ENCODE measurements at regions not wholly inside any gene's neighbourhood (a gene's known extent, or its start where the extent isn't known, plus 50 kb on each side); places are given as distances from the start of the nearest gene placed in this dataset.

- H3K27ac ChIP-seq (ENCODE audit: extremely low read length, insufficient read depth, low read length): no peak overlapping the region
- no peaks in the 10 kb centered on the region for H3K79me2 ChIP-seq (ENCODE audit: insufficient read depth, low read length)
- FAIRE-seq (no peak), ATAC-seq (no peak), DNase-seq (ENCODE audit: low spot score) (no peak)
- H3K9me3 ChIP-seq (ENCODE audit: low read length): no peaks in the 10 kb centered on the region
- H3K9ac ChIP-seq (ENCODE audit: insufficient read depth, low read depth, low read length): no peak overlapping the region
- no TSS peak for BruUV-seq (replicated peaks)
- ChIA-PET POLR2A (no interaction called here), CTCF (ENCODE audit: low intra/inter-chr PET ratio, low total read pairs) (no interaction called here)
- WGBS (ENCODE audit: low lambda C conversion rate): 23% methylated on average over 4 of the region's 4 CpGs
- H2AFZ ChIP-seq (ENCODE audit: low read length): no peak overlapping the region
- peaks cover 0 to 14% of the 10 kb centered on the region in 2 experiments; a peak in 2 of 5 replicates for H3K27me3 ChIP-seq (ENCODE audit: control insufficient read depth in 1 of 2, insufficient read depth in 2 of 2, low read length in 2 of 2)
- no peaks in the 10 kb centered on the region for H4K20me1 ChIP-seq (ENCODE audit: insufficient read depth, low read length)
- TF ChIP-seq TEAD2 (CRISPR knock-in tag; IDR thresholded peaks at IDR 0.05) (no peak), SMARCE1 (IDR thresholded peaks at IDR 0.05; ENCODE audit: borderline replicate concordance) (no peak), DMAP1 (CRISPR knock-in tag; IDR thresholded peaks at IDR 0.05) (no peak), ZNF18 (CRISPR knock-in tag; IDR thresholded peaks at IDR 0.05; ENCODE audit: insufficient replicate concordance) (no peak), ZBTB3 (CRISPR knock-in tag; IDR thresholded peaks at IDR 0.05; ENCODE audit: borderline replicate concordance, low read depth) (no peak), RAD21 (CRISPR knock-in tag; IDR thresholded peaks at IDR 0.05) (no peak), ZSCAN31 (CRISPR knock-in tag; IDR thresholded peaks at IDR 0.05; ENCODE audit: low read depth) (no peak), ZFX (CRISPR knock-in tag; IDR thresholded peaks at IDR 0.05; ENCODE audit: low read depth) (no peak), BCL6 (CRISPR knock-in tag; IDR thresholded peaks at IDR 0.05) (no peak), MIXL1 (CRISPR knock-in tag; IDR thresholded peaks at IDR 0.05) (no peak), FOXK1 (CRISPR knock-in tag; IDR thresholded peaks at IDR 0.05; ENCODE audit: borderline replicate concordance, low read depth) (no peak), KDM1A (CRISPR knock-in tag; IDR thresholded peaks at IDR 0.05) (no peak), DNMT3B (CRISPR knock-in tag; conservative IDR thresholded peaks at IDR 0.05) (no peak), MATR3 (CRISPR knock-in tag; IDR thresholded peaks at IDR 0.05) (no peak)
- TF ChIP-seq, protein P1, sequence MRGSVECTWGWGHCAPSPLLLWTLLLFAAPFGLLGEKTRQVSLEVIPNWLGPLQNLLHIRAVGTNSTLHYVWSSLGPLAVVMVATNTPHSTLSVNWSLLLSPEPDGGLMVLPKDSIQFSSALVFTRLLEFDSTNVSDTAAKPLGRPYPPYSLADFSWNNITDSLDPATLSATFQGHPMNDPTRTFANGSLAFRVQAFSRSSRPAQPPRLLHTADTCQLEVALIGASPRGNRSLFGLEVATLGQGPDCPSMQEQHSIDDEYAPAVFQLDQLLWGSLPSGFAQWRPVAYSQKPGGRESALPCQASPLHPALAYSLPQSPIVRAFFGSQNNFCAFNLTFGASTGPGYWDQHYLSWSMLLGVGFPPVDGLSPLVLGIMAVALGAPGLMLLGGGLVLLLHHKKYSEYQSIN (CRISPR knock-in tag; IDR thresholded peaks at IDR 0.05; ENCODE audit: borderline replicate concordance): no peak
- no peak overlapping the region for H3K4me3 ChIP-seq (replicated peaks in 1 of 3; ENCODE audit: insufficient read depth in 1 of 3, low read depth in 2 of 3, low read length in 3 of 3)
- H3K4me2 ChIP-seq (ENCODE audit: low read depth, low read length): no peak overlapping the region
- H3K4me1 ChIP-seq (ENCODE audit: insufficient read depth, low read length): peaks cover 5% of the 10 kb centered on the region; the same call in 1 of the 2 replicates
- in situ Hi-C loops (cut with HindIII; ENCODE audit: extremely low pct_ligation_motif_present, low pct_unique_long_range_greater_than_20kb): loop anchor here (25.0 kb wide), 2 partner anchors 659 to 834 kb away; partner anchors contain the start of gene MKX
- intact Hi-C loops (cut with micrococcal nuclease; ENCODE audit: unreplicated experiment): no loop called here
- H3K36me3 ChIP-seq (replicated peaks in 1 of 2; ENCODE audit: control insufficient read depth in 1 of 2, insufficient read depth in 2 of 2, low read length in 2 of 2): no peaks in the 10 kb centered on the region
Observed at GRCh38 chr10:28396331-28396730, 93.5 kb upstream of the MPP7 start.

Data from HepG2 (cell line).